GM23338 (cell line): ENCODE measurements at regions not wholly inside any gene's neighbourhood (a gene's known extent, or its start where the extent isn't known, plus 50 kb on each side); places are given as distances from the start of the nearest gene placed in this dataset.

Experiments
- ATAC-seq: fragments of 200-7000 bp; cut with Tn5 transposase; 3 replicates; pipeline ENCODE4 v1.9.1; 2020
- DNase-seq: peaks from one replicate; pipeline ENCODE4 v3.0.0-alpha.2; 2015; ENCODE audit warnings: low spot score
- H2AFZ ChIP-seq: fragments of 200-600 bp; sonication (generic); 2 replicates; pipeline ENCODE4 v1.8.0; 2016; ENCODE audit warnings: antibody characterized with exemption, mild to moderate bottlenecking, moderate library complexity
- H3F3A ChIP-seq: fragments of 200-600 bp; sonication (generic); replicated peaks from 2 replicates; pipeline ENCODE4 v1.8.0; 2017; ENCODE audit warnings: antibody characterized with exemption, mixed run types, low read depth
- H3K27ac ChIP-seq: fragments of 200-600 bp; sonication (generic); 2 replicates; pipeline ENCODE4 v1.6.1; 2016; ENCODE audit warnings: low read depth
- H3K27me3 ChIP-seq: fragments of 200-600 bp; sonication (generic); 2 replicates; pipeline ENCODE4 v1.8.0; 2016; ENCODE audit warnings: mild to moderate bottlenecking, mixed run types, moderate library complexity; ENCODE audit not compliant: insufficient read depth
- H3K36me3 ChIP-seq: fragments of 200-600 bp; sonication (generic); 2 replicates; pipeline ENCODE4 v1.8.0; 2016; ENCODE audit warnings: mild to moderate bottlenecking; ENCODE audit not compliant: insufficient read depth
- H3K4me1 ChIP-seq: fragments of 200-600 bp; sonication (generic); 2 replicates; pipeline ENCODE4 v1.8.0; 2016; ENCODE audit warnings: mild to moderate bottlenecking, moderate library complexity; ENCODE audit not compliant: insufficient read depth
- H3K4me2 ChIP-seq: fragments of 200-600 bp; sonication (generic); 2 replicates; pipeline ENCODE4 v1.7.1; 2017; ENCODE audit warnings: mixed run types
- H3K4me3 ChIP-seq: fragments of 200-600 bp; sonication (generic); 2 replicates; pipeline ENCODE4 v1.6.1; 2016; ENCODE audit warnings: mixed run types
- H3K79me2 ChIP-seq: fragments of 200-600 bp; sonication (generic); replicated peaks from 2 replicates; pipeline ENCODE4 v1.8.0; 2017; ENCODE audit warnings: mild to moderate bottlenecking; ENCODE audit not compliant: insufficient read depth
- H3K9me2 ChIP-seq: fragments of 200-600 bp; sonication (generic); 2 replicates; pipeline ENCODE4 v1.8.0; 2017; ENCODE audit not compliant: insufficient read depth
- H4K20me1 ChIP-seq: fragments of 200-600 bp; sonication (generic); replicated peaks from 2 replicates; pipeline ENCODE4 v1.8.0; 2017; ENCODE audit warnings: mild to moderate bottlenecking; ENCODE audit not compliant: insufficient read depth
- H3K27ac Mint-ChIP-seq: 2 replicates; pipeline ENCODE4 v1.8.0; 2020; ENCODE audit warnings: inconsistent platforms, mild to moderate bottlenecking, moderate library complexity, mixed read lengths
- H3K27me3 Mint-ChIP-seq: 3 replicates; pipeline ENCODE4 v1.8.0; 2022; ENCODE audit warnings: low read depth, mild to moderate bottlenecking, moderate library complexity, mixed read lengths, inconsistent platforms; ENCODE audit not compliant: insufficient read depth, poor library complexity
- H3K36me3 Mint-ChIP-seq: 3 replicates; pipeline ENCODE4 v1.8.0; 2021; ENCODE audit warnings: low read depth, mild to moderate bottlenecking, inconsistent platforms, moderate library complexity, mixed read lengths
- H3K4me1 Mint-ChIP-seq: 3 replicates; pipeline ENCODE4 v1.8.0; 2020; ENCODE audit warnings: mild to moderate bottlenecking, inconsistent platforms, mixed read lengths
- H3K4me3 Mint-ChIP-seq: 3 replicates; pipeline ENCODE4 v1.8.0; 2021; ENCODE audit warnings: moderate library complexity, mild to moderate bottlenecking, inconsistent platforms, mixed read lengths
- H3K9me3 Mint-ChIP-seq: 3 replicates; pipeline ENCODE4 v1.8.0; 2020; ENCODE audit warnings: moderate library complexity, mild to moderate bottlenecking, inconsistent platforms, mixed read lengths
- CREB1 ChIP-seq: fragments of 250-450 bp; sonication (Bioruptor Pico); IDR thresholded peaks from 2 replicates; pipeline ENCODE4 v1.5.0; 2020; ENCODE audit warnings: low read depth, mild to moderate bottlenecking, moderate library complexity
- CTCF ChIP-seq, 2 experiments: fragments of 200-600 bp in 1 of 2; sonication (generic) in 1 of 2; conservative IDR thresholded peaks; 2 replicates each; pipeline versions ENCODE4 v1.5.1 to v1.6.1; 2016 to 2017; ENCODE audit warnings: antibody characterized with exemption in 2 of 2, low read depth in 2 of 2, mild to moderate bottlenecking in 2 of 2, moderate library complexity in 1 of 2
- EZH2 ChIP-seq: fragments of 200-600 bp; sonication (generic); IDR thresholded peaks from one replicate; pipeline ENCODE4 v1.8.0; 2017; ENCODE audit warnings: antibody characterized with exemption, mild to moderate bottlenecking, low read depth; ENCODE audit not compliant: unreplicated experiment
- JUNB ChIP-seq: IDR thresholded peaks from one replicate; pipeline ENCODE4 v1.6.1; 2016; ENCODE audit warnings: antibody characterized with exemption; ENCODE audit not compliant: unreplicated experiment
- NANOG ChIP-seq: IDR thresholded peaks from 2 replicates; pipeline ENCODE4 v1.6.1; 2016; ENCODE audit warnings: antibody characterized with exemption, borderline replicate concordance
- POLR2AphosphoS5 ChIP-seq: IDR thresholded peaks from 2 replicates; pipeline ENCODE4 v1.6.1; 2016; ENCODE audit warnings: antibody characterized with exemption, low read depth
- STAT1 ChIP-seq: IDR thresholded peaks from one replicate; pipeline ENCODE4 v1.6.1; 2016; ENCODE audit warnings: antibody characterized with exemption; ENCODE audit not compliant: unreplicated experiment
- ZNF114 ChIP-seq: fragments of 250-450 bp; sonication (Bioruptor Pico); IDR thresholded peaks from 2 replicates; pipeline ENCODE4 v1.5.0; 2020; ENCODE audit warnings: mild to moderate bottlenecking, moderate library complexity
- ZNF331 ChIP-seq: fragments of 250-450 bp; sonication (Bioruptor Pico); IDR thresholded peaks from 2 replicates; pipeline ENCODE4 v1.5.0; 2020; ENCODE audit warnings: low read depth, mild to moderate bottlenecking, moderate library complexity
- TF ChIP-seq, protein P1 (sequence below): fragments of 250-450 bp; sonication (Bioruptor Pico); IDR thresholded peaks from 2 replicates; pipeline ENCODE4 v1.5.0; 2020; ENCODE audit warnings: mild to moderate bottlenecking, moderate library complexity

DNA sequence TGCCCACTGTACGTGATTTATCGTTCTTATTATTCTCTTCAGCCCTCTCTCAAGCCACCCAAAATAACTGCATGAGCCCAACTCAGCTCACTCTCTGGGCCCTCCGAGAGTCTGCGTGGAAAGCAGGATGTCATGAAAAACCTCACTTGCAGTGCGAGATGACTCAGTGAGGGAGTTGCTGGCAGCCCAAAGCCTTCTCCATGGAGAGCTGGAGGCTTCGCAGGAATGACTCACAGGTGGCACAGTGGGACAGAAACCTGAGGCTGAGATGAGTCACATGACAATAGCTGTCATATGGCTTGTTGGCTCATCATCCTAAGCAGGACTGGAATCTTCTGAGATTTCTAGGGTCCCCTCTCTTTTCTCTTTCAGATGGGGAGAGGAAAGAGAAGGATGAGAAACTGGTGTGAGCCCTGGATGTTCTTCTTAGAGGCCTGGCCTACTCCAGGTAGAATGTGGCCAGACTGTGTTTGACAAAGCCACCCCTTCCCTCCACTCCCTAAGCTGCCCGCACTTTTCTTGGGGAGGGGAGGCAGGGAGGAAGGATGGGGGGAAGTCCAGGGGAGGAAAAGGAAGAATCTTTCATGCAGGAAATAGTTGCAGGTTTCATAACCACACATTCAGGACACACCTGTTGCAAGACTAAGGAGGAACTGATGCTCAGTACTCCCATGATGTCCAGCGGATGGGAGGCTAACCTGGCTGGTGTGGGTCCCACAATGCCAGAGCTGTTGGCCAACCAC lies 160.6 kb upstream of the RPL38 start:
- H2AFZ ChIP-seq, result no peak overlapping the region
- H3K4me3 Mint-ChIP-seq, result no peak overlapping the region
- H3K36me3 ChIP-seq, result no peaks in the 10 kb centered on the region
- H3K79me2 ChIP-seq, result no peaks in the 10 kb centered on the region
- H3K27ac Mint-ChIP-seq, result no peak overlapping the region
- no peaks in the 10 kb centered on the region for H3K9me3 Mint-ChIP-seq
- H3K27me3 ChIP-seq, result no peaks in the 10 kb centered on the region
- no peaks in the 10 kb centered on the region for H3K9me2 ChIP-seq
- no peaks in the 10 kb centered on the region for H3K36me3 Mint-ChIP-seq
- no peaks in the 10 kb centered on the region for H4K20me1 ChIP-seq
- no peaks in the 10 kb centered on the region for H3F3A ChIP-seq
- H3K4me1 Mint-ChIP-seq, result no peaks in the 10 kb centered on the region
- peaks cover 6% of the 10 kb centered on the region for H3K27me3 Mint-ChIP-seq
- TF ChIP-seq ZNF114 (CRISPR knock-in tag) (no peak), EZH2 (no peak), STAT1 (no peak), NANOG (no peak)
- no peaks in the 10 kb centered on the region for H3K4me1 ChIP-seq
- H3K27ac ChIP-seq, result no peak overlapping the region
- ATAC-seq (no peak), DNase-seq (no peak)
- H3K4me2 ChIP-seq, result no peak overlapping the region
- H3K4me3 ChIP-seq, result no peak overlapping the region

DNA sequence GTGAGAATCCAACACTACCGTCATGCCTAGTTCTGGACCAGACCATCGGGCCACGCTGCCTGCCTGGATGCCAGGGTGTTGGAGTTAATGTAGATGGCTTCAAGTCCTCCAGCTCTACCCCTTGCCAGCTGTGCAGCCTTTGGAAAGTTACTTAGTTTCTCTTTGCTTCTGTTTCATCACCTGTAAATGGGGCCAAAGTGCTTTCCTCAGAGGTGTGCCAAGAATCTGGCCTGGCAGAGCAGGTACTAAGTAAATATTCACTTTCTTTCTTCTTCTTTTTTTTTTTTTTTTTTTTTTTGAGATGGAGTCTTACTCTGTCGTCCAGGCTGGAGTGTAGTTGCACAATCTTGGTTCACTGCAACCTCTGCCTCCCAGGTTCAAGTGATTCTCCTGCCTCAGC lies 159.5 kb upstream of the RPL38 start:
- no peaks in the 10 kb centered on the region for H3K36me3 Mint-ChIP-seq
- peaks cover 8% of the 10 kb centered on the region for H3K27me3 Mint-ChIP-seq
- H3K4me3 Mint-ChIP-seq, result no peak overlapping the region
- no peaks in the 10 kb centered on the region for H3K4me1 ChIP-seq
- no peaks in the 10 kb centered on the region for H3K36me3 ChIP-seq
- H3K27ac ChIP-seq, result no peak overlapping the region
- no peaks in the 10 kb centered on the region for H3K79me2 ChIP-seq
- ATAC-seq (no peak), DNase-seq (no peak)
- H3K27ac Mint-ChIP-seq, result no peak overlapping the region
- H3K4me3 ChIP-seq, result no peak overlapping the region
- no peak overlapping the region for H3K4me2 ChIP-seq
- H2AFZ ChIP-seq, result no peak overlapping the region
- H3K9me3 Mint-ChIP-seq, result no peaks in the 10 kb centered on the region
- no peaks in the 10 kb centered on the region for H3K27me3 ChIP-seq
- no peaks in the 10 kb centered on the region for H3K4me1 Mint-ChIP-seq
- no peaks in the 10 kb centered on the region for H3K9me2 ChIP-seq
- no peaks in the 10 kb centered on the region for H3F3A ChIP-seq
- no peaks in the 10 kb centered on the region for H4K20me1 ChIP-seq
- TF ChIP-seq CREB1 (CRISPR knock-in tag) (no peak), EZH2 (no peak), ZNF114 (CRISPR knock-in tag) (no peak), JUNB (no peak), NANOG (no peak), STAT1 (no peak), CTCF (conservative IDR thresholded peaks at IDR 0.05; ENCODE audit: low read depth in 2 of 2) (no peak), ZNF331 (CRISPR knock-in tag) (no peak), POLR2AphosphoS5 (no peak)
- TF ChIP-seq, protein P1, sequence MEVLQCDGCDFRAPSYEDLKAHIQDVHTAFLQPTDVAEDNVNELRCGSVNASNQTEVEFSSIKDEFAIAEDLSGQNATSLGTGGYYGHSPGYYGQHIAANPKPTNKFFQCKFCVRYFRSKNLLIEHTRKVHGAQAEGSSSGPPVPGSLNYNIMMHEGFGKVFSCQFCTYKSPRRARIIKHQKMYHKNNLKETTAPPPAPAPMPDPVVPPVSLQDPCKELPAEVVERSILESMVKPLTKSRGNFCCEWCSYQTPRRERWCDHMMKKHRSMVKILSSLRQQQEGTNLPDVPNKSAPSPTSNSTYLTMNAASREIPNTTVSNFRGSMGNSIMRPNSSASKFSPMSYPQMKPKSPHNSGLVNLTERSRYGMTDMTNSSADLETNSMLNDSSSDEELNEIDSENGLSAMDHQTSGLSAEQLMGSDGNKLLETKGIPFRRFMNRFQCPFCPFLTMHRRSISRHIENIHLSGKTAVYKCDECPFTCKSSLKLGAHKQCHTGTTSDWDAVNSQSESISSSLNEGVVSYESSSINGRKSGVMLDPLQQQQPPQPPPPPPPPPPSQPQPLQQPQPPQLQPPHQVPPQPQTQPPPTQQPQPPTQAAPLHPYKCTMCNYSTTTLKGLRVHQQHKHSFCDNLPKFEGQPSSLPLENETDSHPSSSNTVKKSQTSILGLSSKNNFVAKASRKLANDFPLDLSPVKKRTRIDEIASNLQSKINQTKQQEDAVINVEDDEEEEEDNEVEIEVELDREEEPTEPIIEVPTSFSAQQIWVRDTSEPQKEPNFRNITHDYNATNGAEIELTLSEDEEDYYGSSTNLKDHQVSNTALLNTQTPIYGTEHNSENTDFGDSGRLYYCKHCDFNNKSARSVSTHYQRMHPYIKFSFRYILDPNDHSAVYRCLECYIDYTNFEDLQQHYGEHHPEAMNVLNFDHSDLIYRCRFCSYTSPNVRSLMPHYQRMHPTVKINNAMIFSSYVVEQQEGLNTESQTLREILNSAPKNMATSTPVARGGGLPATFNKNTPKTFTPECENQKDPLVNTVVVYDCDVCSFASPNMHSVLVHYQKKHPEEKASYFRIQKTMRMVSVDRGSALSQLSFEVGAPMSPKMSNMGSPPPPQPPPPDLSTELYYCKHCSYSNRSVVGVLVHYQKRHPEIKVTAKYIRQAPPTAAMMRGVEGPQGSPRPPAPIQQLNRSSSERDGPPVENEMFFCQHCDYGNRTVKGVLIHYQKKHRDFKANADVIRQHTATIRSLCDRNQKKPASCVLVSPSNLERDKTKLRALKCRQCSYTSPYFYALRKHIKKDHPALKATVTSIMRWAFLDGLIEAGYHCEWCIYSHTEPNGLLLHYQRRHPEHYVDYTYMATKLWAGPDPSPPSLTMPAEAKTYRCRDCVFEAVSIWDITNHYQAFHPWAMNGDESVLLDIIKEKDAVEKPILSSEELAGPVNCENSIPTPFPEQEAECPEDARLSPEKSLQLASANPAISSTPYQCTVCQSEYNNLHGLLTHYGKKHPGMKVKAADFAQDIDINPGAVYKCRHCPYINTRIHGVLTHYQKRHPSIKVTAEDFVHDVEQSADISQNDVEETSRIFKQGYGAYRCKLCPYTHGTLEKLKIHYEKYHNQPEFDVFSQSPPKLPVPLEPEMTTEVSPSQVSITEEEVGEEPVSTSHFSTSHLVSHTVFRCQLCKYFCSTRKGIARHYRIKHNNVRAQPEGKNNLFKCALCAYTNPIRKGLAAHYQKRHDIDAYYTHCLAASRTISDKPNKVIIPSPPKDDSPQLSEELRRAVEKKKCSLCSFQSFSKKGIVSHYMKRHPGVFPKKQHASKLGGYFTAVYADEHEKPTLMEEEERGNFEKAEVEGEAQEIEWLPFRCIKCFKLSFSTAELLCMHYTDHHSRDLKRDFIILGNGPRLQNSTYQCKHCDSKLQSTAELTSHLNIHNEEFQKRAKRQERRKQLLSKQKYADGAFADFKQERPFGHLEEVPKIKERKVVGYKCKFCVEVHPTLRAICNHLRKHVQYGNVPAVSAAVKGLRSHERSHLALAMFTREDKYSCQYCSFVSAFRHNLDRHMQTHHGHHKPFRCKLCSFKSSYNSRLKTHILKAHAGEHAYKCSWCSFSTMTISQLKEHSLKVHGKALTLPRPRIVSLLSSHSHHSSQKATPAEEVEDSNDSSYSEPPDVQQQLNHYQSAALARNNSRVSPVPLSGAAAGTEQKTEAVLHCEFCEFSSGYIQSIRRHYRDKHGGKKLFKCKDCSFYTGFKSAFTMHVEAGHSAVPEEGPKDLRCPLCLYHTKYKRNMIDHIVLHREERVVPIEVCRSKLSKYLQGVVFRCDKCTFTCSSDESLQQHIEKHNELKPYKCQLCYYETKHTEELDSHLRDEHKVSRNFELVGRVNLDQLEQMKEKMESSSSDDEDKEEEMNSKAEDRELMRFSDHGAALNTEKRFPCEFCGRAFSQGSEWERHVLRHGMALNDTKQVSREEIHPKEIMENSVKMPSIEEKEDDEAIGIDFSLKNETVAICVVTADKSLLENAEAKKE (CRISPR knock-in tag), result no peak
